Mucosa of stomach (tissue), 1 donor: ENCODE measurements at regions not wholly inside any gene's neighbourhood (a gene's known extent, or its start where the extent isn't known, plus 50 kb on each side); places are given as distances from the start of the nearest gene placed in this dataset.

Source experiments
- H3K27me3 ChIP-seq: one replicate; pipeline ENCODE4 v1.7.0; 2013; ENCODE audit warnings: mild to moderate bottlenecking, low read length; ENCODE audit not compliant: control insufficient read depth, insufficient read depth
- H3K36me3 ChIP-seq: one replicate; pipeline ENCODE4 v1.7.0; 2013; ENCODE audit warnings: low read length; ENCODE audit not compliant: control insufficient read depth, insufficient read depth
- H3K4me1 ChIP-seq: one replicate; pipeline ENCODE4 v1.7.0; 2013; ENCODE audit warnings: mild to moderate bottlenecking, low read length; ENCODE audit not compliant: control insufficient read depth, insufficient read depth
- H3K4me3 ChIP-seq: one replicate; pipeline ENCODE4 v1.7.0; 2013; ENCODE audit warnings: low read length
- H3K9ac ChIP-seq: one replicate; pipeline ENCODE4 v1.7.0; 2013; ENCODE audit warnings: mild to moderate bottlenecking, low read length, moderate library complexity
- H3K9me3 ChIP-seq: one replicate; pipeline ENCODE4 v1.7.0; 2013; ENCODE audit warnings: mild to moderate bottlenecking, low read length, moderate library complexity; ENCODE audit not compliant: control insufficient read depth
- donor health status: Pancreatic carcinoma.

GRCh38 chr12:115507560-115507889 lies 770.0 kb downstream of the MED13L start:
- Histone ChIP-seq H3K4me1 (peaks cover 13% of the 10 kb centered on the region), H3K9me3 (no peaks in the 10 kb centered on the region), H3K36me3 (no peaks in the 10 kb centered on the region), H3K4me3 (no peak overlapping the region), H3K9ac (no peak overlapping the region), H3K27me3 (no peaks in the 10 kb centered on the region)

GRCh38 chr12:115506822-115507559 lies 770.5 kb downstream of the MED13L start:
- H3K27me3 ChIP-seq: no peaks in the 10 kb centered on the region
- H3K9ac ChIP-seq: no peak overlapping the region
- H3K4me3 ChIP-seq: no peak overlapping the region
- H3K9me3 ChIP-seq: no peaks in the 10 kb centered on the region
- no peaks in the 10 kb centered on the region for H3K36me3 ChIP-seq
- peaks cover 13% of the 10 kb centered on the region for H3K4me1 ChIP-seq

- Histone ChIP-seq H3K4me3 (no peak overlapping the region), H3K36me3 (no peaks in the 10 kb centered on the region), H3K9ac (no peak overlapping the region), H3K4me1 (peaks cover 13% of the 10 kb centered on the region), H3K9me3 (no peaks in the 10 kb centered on the region), H3K27me3 (no peaks in the 10 kb centered on the region)
Observed at GRCh38 chr12:115504306-115505290, 772.9 kb downstream of the MED13L start.

GRCh38 chr12:115500872-115501271 lies 776.6 kb downstream of the MED13L start:
- H3K9me3 ChIP-seq: no peaks in the 10 kb centered on the region
- H3K36me3 ChIP-seq: no peaks in the 10 kb centered on the region
- no peak overlapping the region for H3K4me3 ChIP-seq
- H3K27me3 ChIP-seq: no peaks in the 10 kb centered on the region
- no peak overlapping the region for H3K9ac ChIP-seq
- no peaks in the 10 kb centered on the region for H3K4me1 ChIP-seq

- Histone ChIP-seq H3K4me1 (peaks cover 8% of the 10 kb centered on the region), H3K27me3 (no peaks in the 10 kb centered on the region), H3K9ac (no peak overlapping the region), H3K36me3 (no peaks in the 10 kb centered on the region), H3K4me3 (no peak overlapping the region), H3K9me3 (no peaks in the 10 kb centered on the region)
Observed at GRCh38 chr12:115495300-115495699, 782.2 kb downstream of the MED13L start.

- no peaks in the 10 kb centered on the region for H3K27me3 ChIP-seq
- H3K9ac ChIP-seq: no peak overlapping the region
- H3K4me3 ChIP-seq: no peak overlapping the region
- H3K4me1 ChIP-seq: peaks cover 22% of the 10 kb centered on the region
- H3K36me3 ChIP-seq: no peaks in the 10 kb centered on the region
- no peaks in the 10 kb centered on the region for H3K9me3 ChIP-seq
Observed at GRCh38 chr12:115492553-115492952, 784.9 kb downstream of the MED13L start.

- no peaks in the 10 kb centered on the region for H3K9me3 ChIP-seq
- H3K27me3 ChIP-seq: no peaks in the 10 kb centered on the region
- no peak overlapping the region for H3K9ac ChIP-seq
- H3K36me3 ChIP-seq: no peaks in the 10 kb centered on the region
- H3K4me3 ChIP-seq: no peak overlapping the region
- peaks cover 22% of the 10 kb centered on the region for H3K4me1 ChIP-seq
Observed at GRCh38 chr12:115491511-115492250, 785.8 kb downstream of the MED13L start.

- H3K36me3 ChIP-seq: no peaks in the 10 kb centered on the region
Observed at GRCh38 chr12:115489253-115489652, 788.2 kb downstream of the MED13L start.

GRCh38 chr12:115485967-115486366 lies 791.5 kb downstream of the MED13L start:
- Histone ChIP-seq H3K36me3 (no peaks in the 10 kb centered on the region), H3K9me3 (no peaks in the 10 kb centered on the region), H3K27me3 (no peaks in the 10 kb centered on the region), H3K4me1 (peaks cover 15% of the 10 kb centered on the region), H3K9ac (no peak overlapping the region), H3K4me3 (no peak overlapping the region)

More at GRCh38 chr12:115489253-115489652, 788.2 kb downstream of the MED13L start:
- no peak overlapping the region for H3K4me3 ChIP-seq
- H3K9me3 ChIP-seq: no peaks in the 10 kb centered on the region
- H3K9ac ChIP-seq: no peak overlapping the region
- no peaks in the 10 kb centered on the region for H3K27me3 ChIP-seq
- H3K4me1 ChIP-seq: peaks cover 22% of the 10 kb centered on the region

GRCh38 chr12:115485503-115485902 lies 792.0 kb downstream of the MED13L start:
- Histone ChIP-seq H3K9ac (no peak overlapping the region), H3K4me1 (peaks cover 15% of the 10 kb centered on the region), H3K36me3 (no peaks in the 10 kb centered on the region)

GRCh38 chr12:115482943-115483342 lies 794.5 kb downstream of the MED13L start:
- H3K9me3 ChIP-seq: no peaks in the 10 kb centered on the region
- no peak overlapping the region for H3K4me3 ChIP-seq

More at GRCh38 chr12:115485503-115485902, 792.0 kb downstream of the MED13L start:
- H3K27me3 ChIP-seq: no peaks in the 10 kb centered on the region
- H3K4me3 ChIP-seq: no peak overlapping the region
- H3K9me3 ChIP-seq: no peaks in the 10 kb centered on the region

More at GRCh38 chr12:115482943-115483342, 794.5 kb downstream of the MED13L start:
- no peaks in the 10 kb centered on the region for H3K36me3 ChIP-seq
- H3K4me1 ChIP-seq: no peaks in the 10 kb centered on the region
- no peak overlapping the region for H3K9ac ChIP-seq
- no peaks in the 10 kb centered on the region for H3K27me3 ChIP-seq
